IMR-90 (cell line): ENCODE measurements at regions not wholly inside any gene's neighbourhood (a gene's known extent, or its start where the extent isn't known, plus 50 kb on each side); places are given as distances from the start of the nearest gene placed in this dataset.
A peak's percentile ranks its signal among the peaks of the same experiment; 100 is the strongest.

Experiments used
- ATAC-seq: fragments of 200-7000 bp; cut with Tn5 transposase; 2 replicates; pipeline ENCODE4 v1.9.1; 2020; ENCODE audit warnings: low read depth, mild to moderate bottlenecking, moderate library complexity
- BruUV-seq: library from RNA; stranded (reverse); fragments of 400-500 nt; replicated peaks from 2 replicates; lab custom pipeline; 2021; lab: Mats Ljungman, UMichigan
- CTCF ChIA-PET: fragments of 300-600 bp; formaldehyde crosslinking; extraction: SDS; loops from one replicate; lab custom pipeline; 2021; ENCODE audit warnings: antibody characterized with exemption; lab: Yijun Ruan, JAX
- POLR2A ChIA-PET: fragments of 300-600 bp; sonication (Branson Sonifier 250); formaldehyde crosslinking; loops from one replicate; lab custom pipeline; 2022; ENCODE audit warnings: antibody characterized with exemption; ENCODE audit not compliant: unreplicated experiment; lab: Charles Lee
- DNase-seq: peaks from one replicate; pipeline ENCODE4 v3.0.0; 2013
- H2AFZ ChIP-seq: replicated peaks from 2 replicates; pipeline ENCODE3; 2013; ENCODE audit warnings: low read length, mild to moderate bottlenecking; ENCODE audit not compliant: poor library complexity
- H2AK5ac ChIP-seq: 2 replicates; pipeline ENCODE4 v1.6.1; 2013; ENCODE audit warnings: low read depth, low read length, inconsistent platforms
- H2AK9ac ChIP-seq: replicated peaks from 2 replicates; pipeline ENCODE3; 2013; ENCODE audit warnings: mild to moderate bottlenecking, low read depth, low read length, moderate library complexity; ENCODE audit not compliant: poor library complexity
- H2BK120ac ChIP-seq: 2 replicates; pipeline ENCODE4 v1.6.1; 2013; ENCODE audit warnings: low read depth, low read length, inconsistent platforms
- H2BK15ac ChIP-seq: 3 replicates; pipeline ENCODE4 v1.6.1; 2013; ENCODE audit warnings: low read depth, low read length, inconsistent platforms
- H2BK20ac ChIP-seq: 2 replicates; pipeline ENCODE4 v1.6.1; 2013; ENCODE audit warnings: low read depth, mild to moderate bottlenecking, inconsistent platforms, low read length, moderate library complexity
- H2BK5ac ChIP-seq: 2 replicates; pipeline ENCODE4 v1.6.1; 2013; ENCODE audit warnings: mild to moderate bottlenecking, low read depth, low read length, inconsistent platforms; ENCODE audit not compliant: poor library complexity, severe bottlenecking
- H3K14ac ChIP-seq: replicated peaks from 2 replicates; pipeline ENCODE4 v1.6.1; 2013; ENCODE audit warnings: low read depth, low read length, inconsistent platforms
- H3K18ac ChIP-seq: 2 replicates; pipeline ENCODE4 v1.6.1; 2013; ENCODE audit warnings: low read depth, low read length, control low read depth
- H3K23ac ChIP-seq: 2 replicates; pipeline ENCODE4 v1.6.1; 2013; ENCODE audit warnings: low read depth, low read length, inconsistent platforms
- H3K27ac ChIP-seq: 2 replicates; pipeline ENCODE4 v1.5.1; 2013; ENCODE audit warnings: mild to moderate bottlenecking, control low read depth, low read length; ENCODE audit not compliant: insufficient read depth
- H3K27me3 ChIP-seq: 2 replicates; pipeline ENCODE4 v1.6.1; 2013; ENCODE audit warnings: low read length; ENCODE audit not compliant: control insufficient read depth, insufficient read depth
- H3K36me3 ChIP-seq: 2 replicates; pipeline ENCODE4 v1.6.1; 2013; ENCODE audit warnings: low read length, mixed read lengths; ENCODE audit not compliant: control insufficient read depth, insufficient read depth
- H3K4ac ChIP-seq: 2 replicates; pipeline ENCODE4 v1.6.1; 2013; ENCODE audit warnings: low read depth, low read length, inconsistent platforms
- H3K4me1 ChIP-seq: 2 replicates; pipeline ENCODE4 v1.6.1; 2013; ENCODE audit warnings: low read length, mixed read lengths; ENCODE audit not compliant: control insufficient read depth, insufficient read depth
- H3K4me2 ChIP-seq: 2 replicates; pipeline ENCODE4 v1.6.1; 2013; ENCODE audit warnings: low read depth, mild to moderate bottlenecking, control low read depth, low read length, moderate library complexity
- H3K4me3 ChIP-seq: 2 replicates; pipeline ENCODE4 v1.5.1; 2013; ENCODE audit warnings: low read depth, mild to moderate bottlenecking, control low read depth, low read length, moderate library complexity; ENCODE audit not compliant: insufficient read depth
- H3K56ac ChIP-seq: 2 replicates; pipeline ENCODE4 v1.6.1; 2013; ENCODE audit warnings: low read length, inconsistent platforms; ENCODE audit not compliant: insufficient read depth; ENCODE audit errors: extremely low read depth
- H3K79me1 ChIP-seq, 2 experiments: 2 replicates each; pipeline ENCODE4 v1.6.1; 2013; ENCODE audit warnings: low read length in 2 of 2, inconsistent platforms in 1 of 2, low read depth in 1 of 2
- H3K9ac ChIP-seq: 2 replicates; pipeline ENCODE4 v1.6.1; 2013; ENCODE audit warnings: low read depth, low read length, control low read depth
- H3K9me1 ChIP-seq: 2 replicates; pipeline ENCODE4 v1.6.1; 2013; ENCODE audit warnings: low read length, inconsistent platforms; ENCODE audit not compliant: insufficient read depth
- H3K9me3 ChIP-seq: 2 replicates; pipeline ENCODE4 v1.6.1; 2013; ENCODE audit warnings: low read length; ENCODE audit not compliant: control insufficient read depth, insufficient read depth
- H4K20me1 ChIP-seq: 2 replicates; pipeline ENCODE4 v1.6.1; 2013; ENCODE audit warnings: low read length, inconsistent platforms; ENCODE audit not compliant: insufficient read depth
- H4K5ac ChIP-seq: 2 replicates; pipeline ENCODE4 v1.6.1; 2013; ENCODE audit warnings: mild to moderate bottlenecking, low read depth, low read length, control low read depth
- H4K8ac ChIP-seq, 2 experiments: 2 replicates each; pipeline ENCODE4 v1.6.1; 2013; ENCODE audit warnings: low read depth in 2 of 2, low read length in 2 of 2, control low read depth in 1 of 2, inconsistent platforms in 1 of 2
- H4K91ac ChIP-seq: 2 replicates; pipeline ENCODE4 v1.6.1; 2013; ENCODE audit warnings: low read depth, low read length, inconsistent platforms; ENCODE audit not compliant: insufficient read depth
- CEBPB ChIP-seq: IDR thresholded peaks from 2 replicates; pipeline ENCODE4 v1.6.1; 2012; ENCODE audit warnings: low read depth, low read length, improper control_type of control experiment
- FOS ChIP-seq: fragments of 150-350 bp; IDR thresholded peaks from 2 replicates; pipeline ENCODE4 v1.6.1; 2016; ENCODE audit warnings: low read depth, low read length
- RAD21 ChIP-seq: IDR thresholded peaks from 2 replicates; pipeline ENCODE4 v1.6.1; 2012; ENCODE audit warnings: low read length, improper control_type of control experiment
- WGBS, 2 experiments: methylation state at CpG; one replicate each; pipeline versions ENCODE4 v1.1.5 to v1.1.7; 2013; ENCODE audit warnings: missing lambda C conversion rate in 2 of 2; ENCODE audit not compliant: insufficient read length in 1 of 2; ENCODE audit errors: extremely low coverage in 2 of 2; 5-methylcytosine and 5-hydroxymethylcytosine counted together
- dilution Hi-C: fragments of 300-500 bp; cut with HindIII; formaldehyde crosslinking; loops from one replicate; pipeline ENCODE4 v1.14.3; 2018; ENCODE audit warnings: low sequenced_read_pairs; ENCODE audit not compliant: unreplicated experiment
- in situ Hi-C: fragments of 300-500 bp; cut with MboI; formaldehyde crosslinking; loops from 3 replicates; pipeline ENCODE4 v1.14.3; 2019; ENCODE audit warnings: low sequenced_read_pairs, inconsistent platforms, mixed read lengths
- intact Hi-C: fragments of 100-400 bp; cut with micrococcal nuclease; formaldehyde crosslinking; loops from 2 replicates; pipeline ENCODE4 v1.10.0; 2022

DNA sequence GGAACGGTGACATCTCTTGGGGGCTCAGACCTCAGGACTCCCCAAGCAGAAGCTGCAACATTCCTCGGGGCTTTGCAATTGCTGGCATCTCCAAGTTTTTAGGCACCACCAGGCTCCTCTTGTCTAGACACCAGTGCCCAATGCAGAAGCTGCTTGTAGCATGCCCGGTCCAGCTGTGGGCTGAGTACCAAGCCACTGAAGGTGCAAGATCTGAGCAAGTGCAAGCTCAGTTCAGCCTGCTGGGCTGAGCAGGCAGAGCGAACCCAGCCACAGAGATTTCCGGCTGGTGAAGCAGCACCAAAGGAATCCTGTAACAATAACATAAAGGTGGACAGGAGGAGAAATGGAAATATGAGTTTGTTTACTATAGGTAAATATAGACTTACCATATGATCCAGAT is 995.4 kb upstream of the B3GALT2 start:
- no peaks in the 10 kb centered on the region; the same call in 1 of the 2 replicates for H3K9me1 ChIP-seq
- no peak overlapping the region for H2BK15ac ChIP-seq
- intact Hi-C loops = no loop called here
- peak overlapping the region; percentile 13 for H2AFZ ChIP-seq
- no peak overlapping the region for H4K8ac ChIP-seq
- H2AK5ac ChIP-seq = no peak overlapping the region
- dilution Hi-C loops = no loop called here
- no peak overlapping the region for H3K23ac ChIP-seq
- no peaks in the 10 kb centered on the region for H4K20me1 ChIP-seq
- no TSS peak for BruUV-seq
- H2BK5ac ChIP-seq = no peak overlapping the region
- no peaks in the 10 kb centered on the region for H3K27me3 ChIP-seq
- no peak overlapping the region for H2AK9ac ChIP-seq
- WGBS, 2 experiments = no CpG with 5 or more reads among the region's 5 CpGs
- no peak overlapping the region for H3K9ac ChIP-seq
- POLR2A ChIA-PET = no interaction called here
- no peak for DNase-seq
- no peaks in the 10 kb centered on the region for H3K79me1 ChIP-seq
- ATAC-seq = no peak
- H3K27ac ChIP-seq = no peak overlapping the region
- H2BK120ac ChIP-seq = no peak overlapping the region
- H3K4me1 ChIP-seq = no peaks in the 10 kb centered on the region
- no peaks in the 10 kb centered on the region for H3K36me3 ChIP-seq
- no peak overlapping the region for H4K5ac ChIP-seq
- in situ Hi-C loops = no loop called here
- TF ChIP-seq RAD21 (no peak), FOS (no peak), CEBPB (no peak)
- CTCF ChIA-PET = no interaction called here
- no peak overlapping the region for H3K4me2 ChIP-seq
- no peak overlapping the region for H3K4ac ChIP-seq
- H3K18ac ChIP-seq = no peak overlapping the region
- no peaks in the 10 kb centered on the region; the same call in 1 of the 2 replicates for H3K9me3 ChIP-seq
- H3K14ac ChIP-seq = no peak overlapping the region
- no peak overlapping the region for H4K91ac ChIP-seq
- H3K4me3 ChIP-seq = no peak overlapping the region
- no peak overlapping the region for H3K56ac ChIP-seq
- H2BK20ac ChIP-seq = no peak overlapping the region
